ENCODE measurements at regions not wholly inside any gene's neighbourhood (a gene's known extent, or its start where the extent isn't known, plus 50 kb on each side); places are given as distances from the start of the nearest gene placed in this dataset.

GRCh38 chr15:70493376-70493775 lies 270.0 kb downstream of the UACA start:
- no peak overlapping the region for H3K4me3 ChIP-seq (ENCODE audit: low read depth, low read length)

- no peak overlapping the region for H3K4me3 ChIP-seq (ENCODE audit: low read depth, low read length)
These were observed 270.8 kb downstream of the UACA start for GRCh38 chr15:70492240-70493177.

GRCh38 chr15:70491641-70492040 lies 271.7 kb downstream of the UACA start:
- H3K4me3 ChIP-seq (ENCODE audit: low read depth, low read length) = no peak overlapping the region

- H3K4me3 ChIP-seq (ENCODE audit: low read depth, low read length) = no peak overlapping the region
These were observed 272.1 kb downstream of the UACA start for GRCh38 chr15:70491201-70491621.

- no peak overlapping the region for H3K4me3 ChIP-seq (ENCODE audit: low read depth, low read length)
These were observed 272.6 kb downstream of the UACA start for GRCh38 chr15:70490838-70491155.

- no peak overlapping the region for H3K4me3 ChIP-seq (ENCODE audit: low read depth, low read length)
These were observed 273.1 kb downstream of the UACA start for GRCh38 chr15:70490148-70490837.

- H3K4me3 ChIP-seq (ENCODE audit: low read depth, low read length) = no peak overlapping the region
These were observed 274.2 kb downstream of the UACA start for GRCh38 chr15:70488941-70489848.

- no peak overlapping the region for H3K4me3 ChIP-seq (ENCODE audit: low read depth, low read length)
These were observed 275.3 kb downstream of the UACA start for GRCh38 chr15:70488002-70488605.

GRCh38 chr15:70487387-70487740 lies 276.0 kb downstream of the UACA start:
- no peak overlapping the region for H3K4me3 ChIP-seq (ENCODE audit: low read depth, low read length)

- no peak overlapping the region for H3K4me3 ChIP-seq (ENCODE audit: low read depth, low read length)
These were observed 276.6 kb downstream of the UACA start for GRCh38 chr15:70486451-70487386.

- no peak overlapping the region for H3K4me3 ChIP-seq (ENCODE audit: low read depth, low read length)
These were observed 277.3 kb downstream of the UACA start for GRCh38 chr15:70486012-70486411.

GRCh38 chr15:70484993-70485392 lies 278.4 kb downstream of the UACA start:
- no peak overlapping the region for H3K4me3 ChIP-seq (ENCODE audit: low read depth, low read length)

- H3K4me3 ChIP-seq (ENCODE audit: low read depth, low read length) = no peak overlapping the region
These were observed 279.8 kb downstream of the UACA start for GRCh38 chr15:70483513-70483912.

GRCh38 chr15:70480196-70480856 lies 283.0 kb downstream of the UACA start:
- no peak overlapping the region for H3K4me3 ChIP-seq (ENCODE audit: low read depth, low read length)

- H3K4me3 ChIP-seq (ENCODE audit: low read depth, low read length) = no peak overlapping the region
These were observed 283.6 kb downstream of the UACA start for GRCh38 chr15:70479785-70480184.

- no peak overlapping the region for H3K4me3 ChIP-seq (ENCODE audit: low read depth, low read length)
These were observed 284.3 kb downstream of the UACA start for GRCh38 chr15:70479056-70479455.

GRCh38 chr15:70478251-70478990 lies 284.9 kb downstream of the UACA start:
- H3K4me3 ChIP-seq (ENCODE audit: low read depth, low read length) = no peak overlapping the region

- H3K4me3 ChIP-seq (ENCODE audit: low read depth, low read length) = no peak overlapping the region
These were observed 285.6 kb downstream of the UACA start for GRCh38 chr15:70477750-70478250.

Data from iPS-11a (cell line).